ENCODE measurements at regions not wholly inside any gene's neighbourhood (a gene's known extent, or its start where the extent isn't known, plus 50 kb on each side); places are given as distances from the start of the nearest gene placed in this dataset.

DNA sequence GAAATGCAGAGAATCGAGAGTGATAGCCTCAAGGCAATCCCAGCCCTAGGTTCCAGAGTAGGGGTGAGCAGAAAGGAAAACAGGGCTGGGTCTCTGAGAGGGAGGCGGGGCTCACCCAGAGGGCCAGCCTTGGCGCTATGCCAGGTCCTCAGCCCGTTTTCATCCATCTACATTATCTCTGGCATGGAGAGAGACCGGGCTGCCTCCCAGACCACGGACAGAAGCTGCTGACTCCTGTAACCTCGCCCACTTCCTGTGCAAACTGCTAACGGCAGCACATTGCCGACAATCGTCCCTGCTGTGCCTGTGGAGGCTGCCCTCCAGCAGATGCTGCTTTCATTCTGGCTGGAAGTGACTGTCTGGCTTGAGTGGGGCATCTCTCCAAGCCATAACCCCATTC is 569.1 kb downstream of the NPHP4 start:
- no peak for DNase-seq (ENCODE audit: low read depth)

GRCh38 chr1:5419501-5419900 is 572.7 kb downstream of the NPHP4 start:
- DNase-seq (ENCODE audit: low read depth): no peak

DNA sequence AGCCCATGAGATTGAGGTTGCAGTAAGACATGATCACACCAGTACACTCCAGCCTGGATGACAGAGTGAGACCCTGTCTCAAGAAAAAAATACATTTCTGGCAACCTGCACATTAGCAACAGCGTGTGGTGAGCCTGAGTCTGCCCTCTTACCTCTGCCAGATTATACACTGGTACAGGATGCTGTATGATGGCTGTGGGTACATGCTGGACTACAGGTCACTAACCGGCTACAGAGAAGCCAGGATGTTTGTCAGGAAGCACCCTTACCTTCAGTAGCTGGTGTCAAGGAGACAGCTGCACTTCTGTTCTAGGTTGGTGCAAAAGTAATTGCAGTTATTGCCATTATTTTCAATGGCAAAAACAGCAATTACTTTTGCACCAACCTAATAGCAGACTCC is 575.7 kb downstream of the NPHP4 start:
- DNase-seq (ENCODE audit: low read depth): no peak

DNA sequence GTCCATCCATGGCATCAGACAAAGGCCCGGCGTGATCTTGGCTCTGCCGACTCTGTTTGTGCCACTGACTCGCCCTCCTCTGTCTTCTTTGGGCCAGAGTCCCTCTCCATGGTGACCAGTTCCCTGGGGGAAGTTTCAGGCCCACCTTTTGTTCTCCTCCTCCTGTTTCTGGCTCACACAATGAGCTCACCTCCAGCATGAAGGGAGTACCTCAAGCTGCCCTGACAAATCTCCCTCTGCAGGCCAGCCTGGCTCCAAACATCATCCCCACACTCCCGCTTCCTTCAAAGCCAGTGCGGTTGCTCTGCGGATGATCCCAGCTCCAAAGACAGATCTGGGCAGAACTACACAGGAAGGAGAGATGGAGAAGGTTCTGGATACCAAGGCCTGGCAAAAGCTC is 576.6 kb downstream of the NPHP4 start:
- no peak for DNase-seq (ENCODE audit: low read depth)

- DNase-seq (ENCODE audit: low read depth): no peak
Observed at GRCh38 chr1:5410652-5411051, 581.6 kb downstream of the NPHP4 start.

DNA sequence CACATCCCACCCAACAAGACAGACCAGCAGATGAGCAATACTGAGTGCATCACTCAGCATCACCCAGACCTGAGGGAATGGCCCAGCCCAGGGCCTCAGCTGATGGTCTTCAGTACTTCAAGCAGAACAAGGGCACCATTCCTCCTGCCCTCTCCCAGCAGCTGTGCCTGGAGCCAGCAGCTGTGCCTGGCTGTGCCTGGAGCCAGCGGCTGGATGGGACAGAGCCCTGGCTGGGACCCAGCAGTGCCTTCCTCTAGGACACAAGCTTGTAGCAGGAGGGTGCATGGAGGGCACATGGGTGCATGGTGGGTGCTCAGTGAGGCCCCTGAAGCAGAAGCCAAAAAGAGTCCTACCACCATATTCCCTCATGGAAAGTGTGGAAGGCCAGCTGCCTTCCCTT is 583.8 kb downstream of the NPHP4 start:
- DNase-seq (ENCODE audit: low read depth): no peak

GRCh38 chr1:5405263-5405662 is 587.0 kb downstream of the NPHP4 start:
- DNase-seq (ENCODE audit: low read depth): no peak

DNA sequence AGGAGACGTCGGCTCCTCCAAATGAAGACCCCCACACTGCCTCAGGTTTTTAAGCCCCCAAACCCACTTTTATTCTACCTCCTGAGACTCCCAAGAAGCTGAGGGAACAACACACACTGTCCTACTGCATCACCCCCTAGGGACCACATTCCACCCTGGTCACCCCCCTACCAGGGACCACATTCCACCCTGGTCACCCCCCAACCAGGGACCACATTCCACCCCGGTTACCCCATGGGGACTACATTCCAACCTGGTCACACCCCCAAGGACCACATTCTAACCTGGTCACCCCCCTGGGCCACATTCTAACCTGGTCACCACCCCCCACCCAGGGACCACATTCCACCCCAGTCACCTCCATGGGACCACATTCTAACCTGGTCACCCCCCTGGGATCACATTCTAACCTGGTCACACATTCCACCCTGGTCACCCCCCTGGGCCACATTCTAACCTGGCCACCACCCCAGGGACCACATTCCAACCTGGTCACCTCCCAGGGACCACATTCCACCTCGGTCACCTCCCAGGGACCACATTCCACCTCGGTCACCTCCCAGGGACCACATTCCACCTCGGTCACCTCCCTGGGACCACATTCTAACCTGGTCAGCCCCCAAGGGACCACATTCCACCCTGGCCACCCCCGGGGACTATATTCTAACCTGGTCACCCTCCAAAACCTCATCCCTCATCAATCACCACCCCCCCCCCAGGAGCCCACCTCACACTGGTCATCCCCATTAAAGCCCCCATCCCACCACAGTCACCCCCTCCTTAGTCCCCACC is 587.6 kb downstream of the NPHP4 start:
- no peak for DNase-seq (ENCODE audit: low read depth)

DNA sequence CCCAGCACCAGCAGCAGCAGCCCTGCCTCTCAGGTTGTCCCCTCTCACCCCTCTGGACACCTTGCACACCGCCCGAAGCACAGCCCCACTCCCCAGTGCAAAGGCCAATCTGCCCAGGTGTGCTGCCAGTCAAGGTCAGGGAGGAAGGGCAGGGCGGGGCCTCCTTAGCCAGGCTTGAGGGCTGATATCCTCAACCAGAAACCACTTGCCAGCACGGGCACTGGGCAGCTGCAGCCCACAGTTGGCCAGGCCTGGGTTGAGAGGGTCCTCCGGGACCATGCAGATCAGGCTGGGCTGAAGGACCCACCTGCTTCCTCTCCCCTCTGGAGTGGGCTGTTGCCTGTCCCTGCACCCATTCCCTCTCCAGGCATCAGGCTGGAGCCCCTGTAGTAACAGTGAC is 588.3 kb downstream of the NPHP4 start:
- no peak for DNase-seq (ENCODE audit: low read depth)

GRCh38 chr1:5402618-5403017 is 589.6 kb downstream of the NPHP4 start:
- no peak for DNase-seq (ENCODE audit: low read depth)

DNA sequence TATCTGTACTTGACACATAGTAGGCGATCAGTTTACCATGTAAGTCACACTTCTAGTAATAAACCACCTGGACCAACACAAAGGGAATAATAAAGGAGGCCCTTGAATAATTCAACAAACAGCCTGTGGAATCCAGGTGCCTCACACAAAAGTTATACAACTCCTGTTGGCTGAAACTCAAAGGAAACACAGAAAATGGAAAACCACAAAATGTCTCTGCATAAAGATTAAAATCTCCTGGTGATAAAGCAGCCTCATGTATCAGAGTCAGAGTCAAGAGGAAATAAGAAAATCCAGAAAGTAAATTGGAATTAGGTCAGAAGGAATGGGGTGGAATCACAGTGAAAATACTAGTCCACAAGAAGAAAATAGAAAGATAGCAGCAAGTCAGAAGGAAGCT is 592.5 kb downstream of the NPHP4 start:
- DNase-seq (ENCODE audit: low read depth): no peak

DNA sequence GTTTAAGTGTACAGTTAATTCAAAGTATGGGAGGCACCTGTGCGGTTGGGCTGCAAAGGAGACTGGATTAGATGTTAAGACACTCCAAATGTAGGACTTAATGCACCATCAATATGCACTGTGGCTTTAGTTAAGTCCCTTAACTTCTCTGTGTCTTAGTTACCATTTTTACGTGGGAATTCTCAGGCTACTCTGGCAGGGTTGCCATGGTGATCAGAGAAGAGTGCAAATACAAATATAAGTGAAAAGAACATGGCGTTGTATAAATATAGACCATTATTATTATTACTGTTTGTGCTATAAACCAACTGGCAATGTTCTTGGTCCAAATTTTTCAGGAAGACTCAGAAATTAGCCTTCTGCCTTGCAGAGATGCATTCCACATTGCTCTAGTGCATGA is 595.6 kb downstream of the NPHP4 start:
- DNase-seq (ENCODE audit: low read depth): no peak

GRCh38 chr1:5394111-5394510 is 598.1 kb downstream of the NPHP4 start:
- no peak for DNase-seq (ENCODE audit: low read depth)

- no peak for DNase-seq (ENCODE audit: low read depth)
Observed at GRCh38 chr1:5393603-5394002, 598.6 kb downstream of the NPHP4 start.

GRCh38 chr1:5393146-5393545 is 599.1 kb downstream of the NPHP4 start:
- no peak for DNase-seq (ENCODE audit: low read depth)

DNA sequence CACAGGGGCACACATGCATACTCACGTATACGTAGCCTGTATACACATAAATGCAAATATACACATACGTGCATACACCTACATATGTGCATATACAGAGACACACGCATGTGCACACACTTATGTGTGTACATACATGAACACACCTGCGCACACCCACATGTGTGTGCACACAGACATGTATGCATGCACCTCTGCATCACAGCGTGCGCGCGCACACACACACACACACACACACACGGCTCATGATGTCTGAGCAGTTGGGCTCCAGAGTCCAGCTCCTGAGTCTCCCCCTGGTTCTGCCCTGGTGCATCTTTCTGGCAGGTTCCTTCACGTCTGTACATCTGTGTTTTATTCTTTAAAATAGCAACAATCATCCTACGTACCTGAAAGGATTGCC is 600.5 kb downstream of the NPHP4 start:
- DNase-seq (ENCODE audit: low read depth): no peak

DNA sequence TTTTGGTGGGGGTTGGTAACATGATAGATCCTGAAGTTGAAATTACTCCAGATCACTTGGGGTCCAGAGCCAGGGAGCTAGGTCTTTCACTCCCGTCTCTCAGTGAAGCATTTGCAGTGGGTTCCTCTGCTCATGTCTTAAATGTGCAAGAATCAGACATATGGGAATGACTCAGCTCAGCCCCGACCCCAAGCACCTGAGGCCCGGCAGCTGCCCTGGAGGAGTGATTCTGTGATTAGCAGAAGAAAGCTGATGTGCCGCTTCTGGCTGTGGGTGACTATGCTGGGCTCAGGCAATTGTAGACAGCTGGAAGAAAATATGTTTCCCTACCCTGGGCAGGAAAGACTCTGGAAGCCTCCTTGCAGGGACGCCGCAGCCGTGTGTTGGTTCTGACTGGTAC is 601.7 kb downstream of the NPHP4 start:
- no peak for DNase-seq (ENCODE audit: low read depth)

DNA sequence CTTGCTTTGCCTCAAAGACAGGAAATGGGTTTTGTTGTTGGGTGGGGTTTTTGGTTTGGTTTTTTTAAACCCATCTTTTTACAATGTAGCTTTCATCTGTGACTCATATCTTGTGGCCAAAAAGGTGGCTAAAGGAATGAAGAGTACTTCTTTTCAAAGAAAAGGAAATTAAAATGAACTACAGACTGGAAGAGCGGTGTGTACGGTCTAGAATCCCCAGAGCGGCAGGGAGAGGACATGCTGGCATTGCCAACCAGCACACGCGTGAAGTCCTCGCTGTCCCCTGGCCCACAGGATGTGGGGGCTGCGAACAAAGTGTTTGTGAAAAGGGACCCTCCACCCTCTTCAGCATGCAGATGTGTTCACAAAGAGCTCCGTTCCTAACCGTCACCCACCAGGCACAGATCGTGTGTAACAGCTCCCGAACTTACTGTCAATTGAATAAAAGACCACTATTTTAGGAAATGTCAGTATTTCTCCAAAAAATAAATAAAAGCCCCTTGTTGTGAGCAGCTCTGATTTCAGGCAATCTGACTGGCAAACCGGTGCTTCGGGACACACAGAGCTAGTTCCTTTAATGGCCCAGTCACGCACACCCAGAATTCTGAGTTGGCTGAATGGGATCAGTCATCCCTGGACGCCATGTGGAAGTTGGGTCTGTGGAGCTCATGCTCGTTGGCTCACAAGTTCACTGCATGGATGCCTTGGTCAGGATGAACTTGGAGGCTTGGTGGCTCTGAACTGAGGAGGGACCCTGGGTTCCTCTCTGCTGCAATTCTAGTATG is 602.9 kb downstream of the NPHP4 start:
- DNase-seq (ENCODE audit: low read depth): no peak

- DNase-seq (ENCODE audit: low read depth): no peak
Observed at GRCh38 chr1:5388622-5389021, 603.6 kb downstream of the NPHP4 start.

DNA sequence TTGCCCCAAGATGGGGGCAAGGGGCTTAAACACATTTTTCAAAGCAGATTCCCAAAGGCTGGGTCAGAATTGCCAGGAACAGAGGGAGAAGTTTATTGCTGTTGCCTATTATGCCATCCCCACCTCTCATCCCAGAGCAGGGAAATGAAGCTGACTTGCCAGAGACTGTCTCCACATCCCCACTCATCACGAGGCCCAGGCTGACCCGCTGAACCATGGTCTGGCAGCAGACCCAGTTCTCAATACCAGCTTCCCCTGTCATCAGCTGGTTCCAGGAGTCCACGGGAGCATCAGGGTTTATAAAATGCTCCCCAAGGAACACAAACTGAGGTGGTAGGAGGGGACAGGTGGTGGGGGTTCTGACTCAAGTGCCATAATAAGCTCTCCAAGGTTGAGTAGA is 605.9 kb downstream of the NPHP4 start:
- no peak for DNase-seq (ENCODE audit: low read depth)

DNA sequence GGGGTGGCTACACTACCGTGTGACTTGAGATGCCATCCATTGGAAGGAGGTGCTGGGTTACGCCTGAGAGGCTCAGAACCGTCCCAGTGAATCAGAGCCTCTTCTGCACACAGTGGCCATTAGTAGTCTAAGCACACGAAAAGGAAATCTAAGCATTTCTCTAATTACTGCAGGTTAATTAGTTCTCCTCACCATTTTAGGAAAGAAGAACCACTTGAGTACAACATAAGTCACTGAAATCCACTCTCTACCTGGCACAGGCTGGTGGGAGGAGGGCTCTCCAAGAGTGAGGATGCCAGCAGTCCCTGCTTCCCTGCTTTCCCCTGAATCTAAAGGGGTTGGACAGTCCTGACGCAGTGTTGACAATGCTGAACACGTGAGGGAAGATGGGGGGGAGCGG is 606.3 kb downstream of the NPHP4 start:
- no peak for DNase-seq (ENCODE audit: low read depth)

- no peak for DNase-seq (ENCODE audit: low read depth)
Observed at GRCh38 chr1:5385096-5385799, 607.0 kb downstream of the NPHP4 start.

- DNase-seq (ENCODE audit: low read depth): no peak
Observed at GRCh38 chr1:5381491-5381890, 610.7 kb downstream of the NPHP4 start.
